ENCODE measurements at regions not wholly inside any gene's neighbourhood (a gene's known extent, or its start where the extent isn't known, plus 50 kb on each side); places are given as distances from the start of the nearest gene placed in this dataset.

DNA sequence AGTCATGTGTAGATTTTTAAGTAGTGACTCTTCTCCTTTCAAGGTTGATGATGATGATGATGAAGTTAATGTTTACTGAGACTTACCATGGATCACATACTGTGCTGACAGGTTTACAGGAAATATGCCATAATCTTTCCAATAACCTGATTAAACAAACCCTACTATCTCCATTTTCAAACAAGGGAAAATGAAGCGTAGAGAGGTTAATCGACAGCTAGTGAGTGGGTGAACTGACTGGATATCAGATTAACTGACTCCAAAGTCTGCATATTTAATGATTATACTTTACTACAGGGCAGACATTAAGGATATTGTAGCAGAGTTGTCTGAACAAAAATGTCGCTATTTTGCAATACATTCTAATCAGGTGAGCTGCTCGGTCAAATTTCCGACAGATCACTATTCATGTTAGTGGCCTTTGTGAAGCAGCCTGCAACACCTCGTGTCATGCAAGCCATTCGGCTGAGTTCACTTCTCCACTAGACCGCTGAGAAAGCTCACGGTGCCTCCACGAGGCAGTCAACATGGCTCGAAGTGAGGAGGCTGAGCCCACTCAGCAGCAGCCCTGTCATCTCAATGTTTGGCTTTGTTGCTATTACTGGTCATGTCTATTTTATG is 264.2 kb downstream of the NFKBIZ start:
- TF ChIP-seq CTCF (IDR thresholded peaks at IDR 0.05; ENCODE audit: borderline replicate concordance, extremely low read depth, low read length, poor library complexity, severe bottlenecking) (no peak), EZH2 (IDR thresholded peaks at IDR 0.05; ENCODE audit: borderline replicate concordance, low read depth, low read length, severe bottlenecking) (no peak)
- ATAC-seq (ENCODE audit: insufficient read depth, low read depth) (no peak), DNase-seq (no peak)
- Histone ChIP-seq H3K4me1 (ENCODE audit: insufficient read depth, low read length) (no peaks in the 10 kb centered on the region), H3K9ac (ENCODE audit: low read depth, low read length) (no peak overlapping the region), H3K27me3 (ENCODE audit: insufficient read depth, low read length, poor library complexity) (peaks cover 3% of the 10 kb centered on the region), H3K9me3 (ENCODE audit: insufficient read depth, low read length, severe bottlenecking) (no peaks in the 10 kb centered on the region), H3K4me3 (ENCODE audit: low read depth in 1 of 2, low read length in 2 of 2) (no peak overlapping the region), H4K20me1 (ENCODE audit: insufficient read depth, low read length) (no peaks in the 10 kb centered on the region), H3K4me2 (ENCODE audit: insufficient read depth, low read length) (no peak overlapping the region), H3K36me3 (ENCODE audit: insufficient read depth, low read length) (no peaks in the 10 kb centered on the region), H3K27ac (ENCODE audit: low read length) (no peak overlapping the region), H3K79me2 (ENCODE audit: insufficient read depth, low read length) (no peaks in the 10 kb centered on the region), H2AFZ (ENCODE audit: low read depth, low read length) (no peak overlapping the region)

DNA sequence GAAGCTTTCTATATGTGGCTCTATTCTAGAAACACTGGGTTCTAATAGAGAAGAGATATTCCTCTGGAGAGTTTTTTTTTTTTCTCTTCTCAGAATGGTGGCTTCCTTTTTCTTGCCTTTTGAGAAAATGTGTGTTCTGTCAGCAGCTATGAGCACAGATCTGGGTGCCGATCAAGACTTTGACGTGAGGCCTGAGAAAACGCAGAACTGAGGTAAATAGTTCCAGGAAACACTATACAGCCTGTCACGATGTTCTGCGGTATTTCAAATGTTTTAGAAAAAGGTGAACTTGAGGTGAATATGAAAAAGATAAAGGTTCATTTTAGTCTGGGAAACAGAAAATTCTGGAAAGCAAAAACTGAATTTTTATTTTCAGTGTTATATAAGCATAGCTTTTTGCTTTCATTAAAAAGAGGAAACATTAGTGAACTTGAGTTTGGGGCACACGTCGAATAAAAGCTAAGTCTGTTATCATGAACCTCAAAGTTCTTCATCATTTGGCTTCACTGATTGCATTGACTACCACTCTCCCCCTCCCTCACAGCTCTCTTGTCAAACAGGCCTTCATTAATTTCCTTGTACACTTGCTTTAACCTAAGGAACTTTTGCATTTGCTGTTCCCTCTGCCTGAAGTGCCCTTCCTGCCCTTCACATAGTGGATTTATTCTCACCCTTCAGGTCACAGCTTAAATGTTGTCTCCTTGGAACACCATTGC is 265.1 kb downstream of the NFKBIZ start:
- Histone ChIP-seq H3K4me2 (ENCODE audit: insufficient read depth, low read length) (no peak overlapping the region), H3K79me2 (ENCODE audit: insufficient read depth, low read length) (no peaks in the 10 kb centered on the region), H3K9me3 (ENCODE audit: insufficient read depth, low read length, severe bottlenecking) (no peaks in the 10 kb centered on the region), H2AFZ (ENCODE audit: low read depth, low read length) (no peak overlapping the region), H4K20me1 (ENCODE audit: insufficient read depth, low read length) (no peaks in the 10 kb centered on the region), H3K4me3 (ENCODE audit: low read depth in 1 of 2, low read length in 2 of 2) (no peak overlapping the region), H3K9ac (ENCODE audit: low read depth, low read length) (no peak overlapping the region), H3K27ac (ENCODE audit: low read length) (no peak overlapping the region), H3K27me3 (ENCODE audit: insufficient read depth, low read length, poor library complexity) (peaks cover 3% of the 10 kb centered on the region), H3K4me1 (ENCODE audit: insufficient read depth, low read length) (no peaks in the 10 kb centered on the region), H3K36me3 (ENCODE audit: insufficient read depth, low read length) (no peaks in the 10 kb centered on the region)
- DNase-seq: no peak
- ATAC-seq (ENCODE audit: insufficient read depth, low read depth): no peak
- TF ChIP-seq CTCF (IDR thresholded peaks at IDR 0.05; ENCODE audit: borderline replicate concordance, extremely low read depth, low read length, poor library complexity, severe bottlenecking) (no peak), EZH2 (IDR thresholded peaks at IDR 0.05; ENCODE audit: borderline replicate concordance, low read depth, low read length, severe bottlenecking) (no peak)

DNA sequence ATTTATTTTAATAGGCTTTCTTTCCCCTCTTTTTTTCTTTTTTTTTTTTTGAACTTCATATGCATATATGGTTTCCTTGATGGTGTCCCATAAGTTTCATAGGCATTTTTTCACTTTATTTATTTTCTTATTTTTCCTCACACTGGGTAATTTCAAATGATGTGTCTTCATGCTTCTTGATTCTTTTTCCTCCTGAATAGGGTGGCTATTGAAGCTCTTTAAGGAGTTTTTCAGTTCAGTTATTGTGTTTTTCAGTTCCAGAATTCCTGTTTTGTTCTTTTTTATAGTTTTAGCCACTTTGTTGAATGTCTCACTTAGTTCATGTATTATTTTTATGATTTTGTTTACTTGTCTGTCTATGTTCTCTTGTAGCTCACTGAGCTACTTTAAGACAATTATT is 273.2 kb downstream of the NFKBIZ start:
- no peak for ATAC-seq (ENCODE audit: insufficient read depth, low read depth)
- Histone ChIP-seq H3K4me3 (ENCODE audit: low read depth in 1 of 2, low read length in 2 of 2) (no peak overlapping the region), H3K9me3 (ENCODE audit: insufficient read depth, low read length, severe bottlenecking) (no peaks in the 10 kb centered on the region), H3K4me2 (ENCODE audit: insufficient read depth, low read length) (no peak overlapping the region), H3K4me1 (ENCODE audit: insufficient read depth, low read length) (no peaks in the 10 kb centered on the region), H3K27ac (ENCODE audit: low read length) (no peak overlapping the region), H3K27me3 (ENCODE audit: insufficient read depth, low read length, poor library complexity) (no peaks in the 10 kb centered on the region), H2AFZ (ENCODE audit: low read depth, low read length) (no peak overlapping the region), H3K79me2 (ENCODE audit: insufficient read depth, low read length) (no peaks in the 10 kb centered on the region), H3K36me3 (ENCODE audit: insufficient read depth, low read length) (no peaks in the 10 kb centered on the region), H4K20me1 (ENCODE audit: insufficient read depth, low read length) (no peaks in the 10 kb centered on the region), H3K9ac (ENCODE audit: low read depth, low read length) (no peak overlapping the region)
- no peak for TF ChIP-seq CTCF (IDR thresholded peaks at IDR 0.05; ENCODE audit: borderline replicate concordance, extremely low read depth, low read length, poor library complexity, severe bottlenecking)
- no peak for TF ChIP-seq EZH2 (IDR thresholded peaks at IDR 0.05; ENCODE audit: borderline replicate concordance, low read depth, low read length, severe bottlenecking)
- DNase-seq: no peak

All from DND-41 (cell line).